NCI-H748 treated with DMSO at 0.1 percent for 48 hours (cell line): ENCODE measurements at regions not wholly inside any gene's neighbourhood (a gene's known extent, or its start where the extent isn't known, plus 50 kb on each side); places are given as distances from the start of the nearest gene placed in this dataset.
A peak's percentile ranks its signal among the peaks of the same experiment; 100 is the strongest.

Experiments
- DNase-seq: peaks from one replicate; lab custom pipeline; 2025; lab: John Stamatoyannopoulos, UW

DNA sequence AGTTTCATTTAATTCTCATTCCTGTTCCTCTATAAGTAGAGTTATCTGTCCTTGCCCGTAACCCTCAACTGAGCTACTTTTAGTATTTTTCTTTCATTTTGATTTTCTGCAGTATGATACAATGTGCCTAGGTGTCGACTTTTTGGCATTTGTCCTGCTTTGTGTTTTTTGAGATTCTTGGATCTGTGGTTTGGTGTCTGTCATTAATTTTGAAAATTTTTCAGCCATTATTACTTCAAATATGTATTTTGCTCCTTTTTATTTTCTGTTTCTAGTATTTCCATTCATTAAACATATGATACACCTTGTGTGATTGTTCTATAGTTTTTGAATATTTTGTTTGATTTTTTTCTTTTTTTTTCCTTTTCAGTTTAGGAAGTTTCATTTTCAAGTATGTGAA is 598.9 kb downstream of the SPOCK3 start:
- no peak for DNase-seq

DNA sequence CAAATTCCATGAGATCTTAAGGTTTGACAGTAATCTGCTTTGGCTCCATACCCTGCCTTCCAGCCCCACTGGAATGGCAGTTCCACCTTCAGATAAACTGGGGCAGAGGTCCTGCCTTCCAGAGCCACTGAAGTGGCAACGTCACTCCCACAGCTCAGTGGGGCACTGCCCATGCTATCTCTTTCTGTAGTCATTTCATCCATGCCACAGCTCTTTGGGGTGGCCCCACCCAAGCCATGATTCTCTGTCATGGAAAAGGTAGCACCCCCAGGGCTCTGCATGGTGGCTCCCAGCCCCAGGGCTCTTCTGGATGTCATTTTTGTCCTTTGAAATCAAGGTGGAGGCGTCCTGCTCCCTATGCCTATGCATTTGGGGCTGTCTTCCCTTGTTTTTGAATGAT is 596.5 kb downstream of the SPOCK3 start:
- DNase-seq, result no peak

- DNase-seq, result no peak
Observed at GRCh38 chr4:166655231-166655630, 579.1 kb downstream of the SPOCK3 start.

GRCh38 chr4:166655705-166656104 is 578.6 kb downstream of the SPOCK3 start:
- DNase-seq, result no peak

GRCh38 chr4:166657261-166657660 is 577.0 kb downstream of the SPOCK3 start:
- no peak for DNase-seq

DNA sequence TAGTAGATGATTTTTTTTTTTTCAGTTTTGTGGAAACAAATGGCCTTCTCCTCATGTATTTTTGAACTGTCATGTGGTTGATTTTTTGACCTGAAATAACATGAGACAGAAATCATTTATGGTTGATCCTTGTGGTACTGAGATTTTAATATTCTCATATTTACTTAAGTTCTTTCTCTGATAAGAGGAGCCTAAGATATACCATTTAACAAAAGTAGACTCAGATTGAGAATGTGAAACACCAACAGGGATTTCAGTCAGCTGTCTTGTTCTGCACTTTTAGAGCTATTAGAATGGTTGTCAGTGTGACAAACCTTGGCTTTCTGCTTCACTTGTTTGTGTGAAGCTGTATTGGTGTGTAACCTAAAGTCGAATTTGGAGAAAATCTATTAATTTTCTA is 575.7 kb downstream of the SPOCK3 start:
- no peak for DNase-seq

DNA sequence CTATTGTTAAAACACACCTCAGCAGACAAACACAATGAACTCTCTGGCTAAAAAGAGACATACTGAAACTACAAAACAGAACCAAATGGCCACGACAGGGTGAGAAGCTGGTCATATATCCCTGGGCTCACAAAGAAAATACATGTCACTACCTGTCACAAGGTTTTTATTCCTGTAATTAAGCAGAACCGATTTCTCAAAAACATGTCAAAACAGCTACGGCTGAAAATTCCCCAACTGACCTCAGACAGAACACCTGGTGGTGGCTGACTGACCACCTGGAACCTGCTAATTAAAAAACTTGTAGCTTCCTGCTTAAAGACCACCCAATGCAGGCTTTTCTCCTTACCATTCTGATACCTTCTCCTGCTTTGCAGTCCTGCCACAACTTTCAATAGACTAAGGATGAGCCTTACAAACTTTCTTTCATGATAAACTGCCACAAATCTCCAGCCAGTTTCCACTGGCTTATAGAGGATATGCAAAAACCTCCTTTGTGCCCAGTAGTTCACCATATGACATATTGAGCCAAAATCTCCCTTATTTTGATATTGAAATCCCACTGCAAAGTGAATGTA is 571.9 kb downstream of the SPOCK3 start:
- DNase-seq, result peak; percentile 13

DNA sequence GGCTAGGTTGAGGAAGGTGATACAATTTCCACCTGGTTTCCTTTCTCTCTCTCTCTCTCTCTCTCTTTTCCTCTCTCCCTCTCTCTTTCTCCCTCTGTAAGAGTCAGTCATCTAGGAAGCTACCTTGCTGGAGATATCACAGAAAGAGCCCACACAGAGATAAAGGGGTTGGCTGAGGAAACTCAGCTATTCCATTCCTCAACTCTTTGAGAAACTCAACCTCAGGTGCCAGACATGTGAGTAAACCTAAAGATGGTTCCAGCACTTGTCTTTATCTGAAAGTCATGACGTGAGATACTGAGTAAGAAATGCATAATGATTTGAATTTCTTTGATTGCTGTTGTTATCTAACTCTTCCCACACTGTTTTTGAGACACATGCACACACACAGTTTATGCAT is 564.0 kb downstream of the SPOCK3 start:
- DNase-seq, result no peak

DNA sequence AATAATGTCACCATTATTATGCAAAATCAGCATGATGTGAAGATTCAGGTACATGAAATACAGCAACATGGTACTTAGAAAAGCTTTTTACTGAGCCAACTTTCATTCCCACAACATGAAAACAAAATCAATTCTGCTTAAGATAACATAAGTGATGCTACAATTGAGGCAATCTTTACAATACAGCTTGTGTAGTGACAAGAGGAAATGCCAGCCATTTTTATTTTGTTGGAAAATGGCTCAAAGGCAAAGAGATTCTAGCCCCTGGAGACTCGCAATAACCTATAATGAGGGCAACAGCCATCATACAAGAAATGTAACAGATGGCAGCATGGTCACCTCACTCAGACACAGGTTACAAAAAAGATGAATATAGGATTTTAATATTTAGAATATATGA is 560.4 kb downstream of the SPOCK3 start:
- no peak for DNase-seq

DNA sequence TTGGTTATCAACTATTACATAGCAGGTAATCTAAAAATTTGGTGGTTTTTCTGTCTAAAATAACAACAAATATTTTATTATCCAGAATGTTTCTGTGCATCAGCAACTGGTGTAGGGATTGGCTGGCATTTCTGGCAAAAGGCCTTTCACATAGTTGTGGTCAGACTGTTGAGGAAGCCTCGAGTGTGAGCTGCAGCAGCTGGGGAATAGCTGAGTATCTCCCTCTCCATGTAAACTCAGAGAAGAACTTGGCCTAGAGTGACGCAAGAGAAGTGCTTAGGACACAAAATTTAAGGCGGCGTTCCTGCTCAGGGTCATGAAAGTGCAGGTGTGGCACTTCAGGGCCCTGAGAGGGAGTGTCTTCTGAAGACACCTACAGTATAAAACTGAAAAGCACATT is 558.9 kb downstream of the SPOCK3 start:
- DNase-seq, result no peak

GRCh38 chr4:166680796-166681195 is 553.5 kb downstream of the SPOCK3 start:
- no peak for DNase-seq

DNA sequence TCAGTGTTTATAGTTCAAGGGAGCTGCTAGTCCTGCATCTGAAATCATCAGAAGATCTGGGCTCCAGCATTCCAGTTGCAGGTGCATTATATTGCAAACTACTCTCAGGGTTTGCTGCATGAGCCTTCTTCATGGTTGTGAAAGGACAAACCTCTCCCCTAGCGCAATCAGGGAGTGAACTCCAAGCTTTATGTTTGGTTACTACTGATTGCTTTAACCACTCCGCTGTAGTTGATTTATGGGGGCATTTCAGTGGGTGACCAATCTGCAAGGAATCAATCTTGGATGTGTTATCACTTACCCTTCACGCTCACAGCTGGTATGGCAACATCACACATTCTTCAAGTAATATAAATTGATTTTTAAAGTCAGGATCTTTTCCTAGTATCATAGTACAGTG is 552.1 kb downstream of the SPOCK3 start:
- no peak for DNase-seq
